ENCODE measurements at regions not wholly inside any gene's neighbourhood (a gene's known extent, or its start where the extent isn't known, plus 50 kb on each side); places are given as distances from the start of the nearest gene placed in this dataset.

DNA sequence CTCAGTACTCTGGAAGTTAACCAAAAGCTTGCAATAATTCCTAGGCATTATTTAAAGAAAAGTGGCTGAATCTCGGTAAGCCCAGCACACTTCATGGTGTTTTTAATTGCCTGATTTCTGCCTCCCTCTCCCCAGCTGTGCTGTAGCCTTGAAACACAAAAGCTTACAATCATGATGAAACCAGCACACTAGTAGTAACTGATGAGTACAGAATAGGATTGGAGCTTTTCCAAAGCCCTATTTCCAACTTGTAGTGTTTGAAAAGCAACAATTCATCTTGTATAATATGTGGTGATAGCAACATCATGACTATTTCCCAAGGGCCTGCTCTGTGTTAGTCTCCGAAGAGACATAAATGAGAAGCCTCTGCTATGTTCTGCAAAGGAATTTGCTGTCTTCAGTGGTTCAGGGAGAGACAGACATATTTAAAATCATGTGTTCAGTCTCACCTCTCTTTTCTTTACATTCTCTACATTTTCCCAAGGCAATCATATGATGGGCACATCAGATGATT is 1015.0 kb downstream of the BCL11A start:
- TF ChIP-seq YY1 (IDR thresholded peaks at IDR 0.05; ENCODE audit: insufficient read depth, insufficient read length) = no peak
- no peak for TF ChIP-seq ZNF274 (IDR thresholded peaks at IDR 0.05; ENCODE audit: low read depth, low read length)
